Activated naive CD4-positive, alpha-beta T cell treated with anti-CD3 and anti-CD28 coated beads, Interleukin-2, amount 50 U/mL, for 72 hours (primary cell): ENCODE measurements at regions not wholly inside any gene's neighbourhood (a gene's known extent, or its start where the extent isn't known, plus 50 kb on each side); places are given as distances from the start of the nearest gene placed in this dataset.

Experiments
- ATAC-seq, 2 donors: fragments of 150-1000 bp; cut with Tn5 transposase; 2 replicates each; pipeline ENCODE4 v1.10.0; 2021; ENCODE audit warnings: mild to moderate bottlenecking in 2 of 2, moderate library complexity in 2 of 2
- DNase-seq, 2 donors: peaks; one replicate each; pipeline ENCODE4 v3.0.0; 2021 to 2022; ENCODE audit warnings: low spot score in 2 of 2
- H3K27ac Mint-ChIP-seq, 2 donors: one replicate each; pipeline ENCODE4 v1.8.0; 2022; ENCODE audit warnings: mild to moderate bottlenecking in 2 of 2, mixed read lengths in 2 of 2
- H3K36me3 Mint-ChIP-seq, 2 donors: one replicate each; pipeline ENCODE4 v1.8.0; 2022; ENCODE audit warnings: mixed read lengths in 2 of 2
- H3K9me3 Mint-ChIP-seq, 2 donors: one replicate each; pipeline ENCODE4 v1.8.0; 2022; ENCODE audit warnings: mixed read lengths in 2 of 2

DNA sequence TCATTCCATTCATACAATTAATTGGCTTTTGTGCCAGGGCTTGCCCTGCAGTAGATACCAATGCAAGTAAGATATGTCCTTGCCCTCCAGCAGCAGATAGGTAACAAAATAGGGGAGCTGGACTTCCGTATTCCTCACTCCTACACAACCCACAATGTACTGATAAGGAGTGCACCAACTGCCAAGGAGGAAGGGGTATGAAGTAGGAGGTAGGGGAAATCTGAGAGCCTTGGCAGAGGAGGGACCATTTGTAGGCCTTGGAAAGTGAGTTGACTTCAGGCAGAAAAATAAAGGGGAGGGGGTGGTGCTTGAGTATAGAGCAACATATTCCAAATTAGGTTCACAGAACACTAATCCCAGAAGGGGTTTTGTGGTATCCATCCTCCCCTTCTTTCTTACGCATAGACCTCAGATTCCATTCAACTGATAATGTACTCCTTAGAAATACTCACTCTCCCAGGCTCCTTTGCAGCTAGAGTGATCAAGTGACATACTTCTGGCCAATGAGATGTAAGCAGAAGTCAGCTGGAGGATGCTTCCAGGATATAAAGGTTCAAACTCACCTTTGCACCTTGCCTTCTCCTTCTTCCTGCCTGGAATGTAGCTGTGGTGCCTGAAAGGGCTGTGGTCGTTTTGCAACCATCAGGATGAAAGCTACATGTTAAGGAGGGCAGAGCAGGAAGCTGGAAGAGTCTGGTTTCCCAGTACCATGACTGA lies 127.1 kb upstream of the SMAD3 start:
- Mint-ChIP-seq H3K27ac (no peak overlapping the region), H3K36me3 (peaks cover 5 to 14% of the 10 kb centered on the region in 2 donors), H3K9me3 (peaks cover 4 to 17% of the 10 kb centered on the region in 2 donors)
- no peak for ATAC-seq
- peak in 1 of 2 donors; percentile 3 for DNase-seq

GRCh38 chr15:66939016-66939415 lies 126.4 kb upstream of the SMAD3 start:
- no peak for DNase-seq
- no peak for ATAC-seq
- H3K9me3 Mint-ChIP-seq, result peaks cover 4 to 17% of the 10 kb centered on the region in 2 donors
- H3K36me3 Mint-ChIP-seq, result peaks cover 5 to 7% of the 10 kb centered on the region in 2 donors
- no peak overlapping the region for H3K27ac Mint-ChIP-seq

DNA sequence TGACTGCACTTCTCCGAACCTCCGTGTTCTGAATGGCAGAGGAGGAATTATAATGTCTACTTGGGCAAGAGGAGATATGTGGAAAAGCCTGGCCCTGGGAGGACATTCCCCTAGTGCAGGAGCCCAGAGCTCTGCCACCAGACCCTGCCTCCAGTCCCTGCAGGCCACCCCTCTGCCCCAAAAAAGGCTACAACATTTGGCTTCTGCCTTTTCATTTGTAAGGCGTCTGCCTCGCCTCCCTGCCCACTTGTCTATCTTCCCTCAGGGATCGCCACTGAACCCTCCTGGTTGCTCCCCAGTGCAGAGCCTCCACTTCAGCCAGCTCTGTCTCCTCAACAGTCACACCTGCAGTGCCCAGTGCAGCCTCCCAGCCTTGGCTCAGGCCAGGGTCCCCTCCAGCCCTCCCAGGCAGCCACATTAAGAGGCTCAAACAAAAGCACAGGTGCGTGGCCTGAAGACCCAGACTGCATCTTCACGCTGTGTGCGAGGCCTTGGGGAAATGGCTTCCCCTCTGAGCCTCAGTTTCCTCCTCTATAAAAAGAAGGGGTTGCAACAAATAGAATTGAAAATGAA lies 125.9 kb upstream of the SMAD3 start:
- Mint-ChIP-seq H3K9me3 (peaks cover under 1 to 13% of the 10 kb centered on the region in 2 donors), H3K36me3 (peaks cover 2% of the 10 kb centered on the region in 2 donors), H3K27ac (peak overlapping the region in 1 of 2 donors; percentile 40)
- DNase-seq (no peak), ATAC-seq (no peak)

DNA sequence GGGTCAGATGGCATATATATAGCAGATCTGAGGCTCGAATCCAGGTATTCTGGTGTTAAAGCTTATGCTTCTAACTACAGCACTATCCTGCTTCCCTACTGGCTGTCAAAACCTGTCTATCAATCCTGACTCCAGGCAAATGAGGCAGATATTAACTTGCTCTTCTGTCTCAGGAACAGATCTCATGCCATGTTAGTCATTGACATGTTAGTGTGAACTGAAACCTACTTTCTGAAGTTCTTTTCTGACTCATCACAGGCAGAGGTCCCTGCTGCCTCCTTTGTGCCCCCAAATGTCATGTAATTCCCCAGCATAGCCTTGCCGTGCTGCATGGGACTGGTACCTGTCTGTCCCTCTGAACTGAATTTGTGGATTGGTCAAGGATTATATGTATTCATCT lies 125.0 kb upstream of the SMAD3 start:
- peak overlapping the region in 1 of 2 donors; percentile 5 for H3K27ac Mint-ChIP-seq
- H3K9me3 Mint-ChIP-seq, result peaks cover 0 to 12% of the 10 kb centered on the region in 2 donors
- no peaks in the 10 kb centered on the region for H3K36me3 Mint-ChIP-seq
- ATAC-seq (peak; percentile 87 to 97), DNase-seq (peak in 1 of 2 donors; percentile 44)

- ATAC-seq, result no peak
Measured at GRCh38 chr15:66941108-66941711, 124.2 kb upstream of the SMAD3 start.

GRCh38 chr15:66941791-66942190 lies 123.6 kb upstream of the SMAD3 start:
- DNase-seq (no peak), ATAC-seq (no peak)
- Mint-ChIP-seq H3K9me3 (peaks cover 0 to 4% of the 10 kb centered on the region in 2 donors), H3K36me3 (no peaks in the 10 kb centered on the region), H3K27ac (no peak overlapping the region)

More at GRCh38 chr15:66941108-66941711, 124.2 kb upstream of the SMAD3 start:
- Mint-ChIP-seq H3K9me3 (peaks cover 0 to 7% of the 10 kb centered on the region in 2 donors), H3K27ac (peak overlapping the region in 1 of 2 donors; percentile 60), H3K36me3 (no peaks in the 10 kb centered on the region)
- DNase-seq, result peak in 1 of 2 donors; percentile 16

DNA sequence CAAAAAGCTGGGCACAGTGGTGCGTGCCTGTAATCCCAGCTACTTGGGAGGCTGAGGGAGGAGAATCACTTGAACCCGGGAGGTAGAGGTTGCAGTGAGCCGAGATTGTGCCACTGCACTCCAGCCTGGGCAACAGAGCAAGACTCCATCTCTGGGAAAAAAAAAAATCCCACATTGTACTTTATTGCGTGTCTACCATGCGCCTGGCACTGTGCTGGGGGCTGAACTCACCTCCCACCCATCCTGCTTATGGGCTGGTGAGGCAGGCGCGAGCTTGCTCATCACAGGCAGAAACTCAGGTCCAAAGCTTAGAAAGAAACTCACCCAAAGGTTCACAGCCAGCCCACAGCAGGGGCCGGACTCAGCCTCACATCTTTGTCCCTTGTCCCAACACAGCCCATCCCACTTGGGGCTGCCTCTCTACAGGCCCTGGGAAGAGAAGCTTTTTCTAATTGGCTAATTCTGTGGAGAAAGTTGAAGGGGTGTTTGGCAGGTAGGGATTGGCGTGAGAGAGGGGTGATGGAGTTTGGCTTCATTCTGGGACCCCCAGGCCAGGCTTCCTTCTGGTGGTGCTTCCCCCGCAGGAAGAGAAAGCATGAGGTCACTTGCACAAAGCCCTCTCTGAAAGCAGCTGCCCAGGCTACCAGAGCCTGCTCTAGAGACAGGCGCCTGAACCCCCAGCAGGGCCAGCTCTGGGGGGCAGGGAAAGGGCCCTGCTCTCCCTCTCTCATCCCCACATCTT lies 122.6 kb upstream of the SMAD3 start:
- Mint-ChIP-seq H3K36me3 (no peaks in the 10 kb centered on the region), H3K27ac (no peak overlapping the region), H3K9me3 (no peaks in the 10 kb centered on the region)
- DNase-seq, result peak in 1 of 2 donors; percentile 44
- ATAC-seq, result no peak

DNA sequence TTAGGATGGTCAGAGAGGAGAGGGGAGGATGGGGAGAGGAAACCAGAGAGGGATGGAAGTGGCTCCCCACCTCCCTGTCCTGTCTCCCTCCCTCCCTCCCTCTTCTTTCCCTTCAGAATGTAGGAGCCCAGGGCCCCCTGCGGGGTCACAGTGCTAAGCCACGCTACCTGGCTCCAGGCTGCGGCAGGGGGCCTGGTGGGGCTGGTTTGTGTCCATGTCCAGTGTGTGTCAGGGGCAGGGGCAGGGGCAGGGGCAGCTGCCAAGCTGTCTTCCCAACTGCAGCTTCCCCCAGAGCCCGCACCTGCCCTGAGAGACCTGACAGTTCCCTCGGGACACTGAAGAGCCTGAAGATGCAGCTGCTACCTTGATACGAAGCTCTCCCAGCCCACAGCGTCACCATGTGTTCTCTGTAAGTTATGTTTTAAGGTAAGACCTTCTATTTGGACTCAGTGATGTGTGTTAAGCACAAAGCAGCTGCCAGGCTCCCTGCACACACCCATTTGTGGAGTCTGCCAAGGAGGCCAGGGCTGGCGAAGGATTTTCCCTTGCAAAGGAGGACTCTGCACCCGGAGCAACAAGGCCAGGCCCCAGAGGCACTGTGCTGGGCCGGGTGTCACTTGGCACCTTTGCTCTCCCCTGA lies 121.8 kb upstream of the SMAD3 start:
- Mint-ChIP-seq H3K27ac (no peak overlapping the region), H3K36me3 (no peaks in the 10 kb centered on the region), H3K9me3 (no peaks in the 10 kb centered on the region)
- ATAC-seq, result no peak
- DNase-seq, result peak in 1 of 2 donors; percentile 14

DNA sequence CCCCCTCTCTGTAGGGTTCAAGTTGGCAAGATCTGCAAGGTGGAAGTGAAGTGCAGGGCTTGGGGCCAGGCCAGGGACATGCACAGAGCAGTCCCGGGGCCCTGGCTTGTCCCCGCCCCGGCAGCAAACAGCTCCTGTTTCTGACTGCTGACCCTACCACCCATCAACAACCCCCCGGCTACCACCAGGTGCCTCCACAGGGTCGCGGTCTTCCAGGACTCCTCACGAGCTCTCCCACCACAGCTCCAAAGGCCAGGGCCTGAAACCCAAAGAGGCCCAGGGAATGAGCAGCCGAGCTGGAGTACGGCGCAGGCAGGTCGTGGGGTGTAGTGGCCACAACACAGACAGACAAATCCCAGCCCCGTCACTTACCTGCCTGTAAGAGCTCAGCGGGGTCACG lies 121.3 kb upstream of the SMAD3 start:
- no peak for ATAC-seq
- Mint-ChIP-seq H3K36me3 (no peaks in the 10 kb centered on the region), H3K27ac (no peak overlapping the region)

DNA sequence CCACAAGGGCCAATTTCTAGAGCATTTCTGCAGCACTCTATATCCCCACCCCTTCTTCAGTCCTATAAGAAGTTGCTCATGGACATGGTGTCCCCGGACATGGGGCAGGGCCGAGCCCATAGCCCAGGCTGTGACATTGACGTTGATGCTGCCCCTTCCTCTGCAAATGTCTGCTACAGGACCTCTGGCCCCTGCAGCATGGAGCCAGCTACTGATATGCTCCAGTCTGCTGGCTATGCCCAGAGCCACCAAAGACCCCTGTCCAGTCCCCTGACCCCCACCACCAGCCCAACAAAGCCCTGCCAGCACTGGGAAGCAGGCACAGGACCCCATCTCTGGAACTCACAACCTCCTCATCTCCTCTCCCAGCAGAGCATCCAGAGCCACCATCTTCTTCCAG lies 120.1 kb upstream of the SMAD3 start:
- Mint-ChIP-seq H3K27ac (peak overlapping the region in 1 of 2 donors; percentile 16), H3K36me3 (no peaks in the 10 kb centered on the region), H3K9me3 (no peaks in the 10 kb centered on the region)
- ATAC-seq (no peak), DNase-seq (peak in 1 of 2 donors; percentile 38)

More for the DNA sequence above, 121.3 kb upstream of the SMAD3 start:
- peak in 1 of 2 donors; percentile 49 for DNase-seq
- H3K9me3 Mint-ChIP-seq, result no peaks in the 10 kb centered on the region

DNA sequence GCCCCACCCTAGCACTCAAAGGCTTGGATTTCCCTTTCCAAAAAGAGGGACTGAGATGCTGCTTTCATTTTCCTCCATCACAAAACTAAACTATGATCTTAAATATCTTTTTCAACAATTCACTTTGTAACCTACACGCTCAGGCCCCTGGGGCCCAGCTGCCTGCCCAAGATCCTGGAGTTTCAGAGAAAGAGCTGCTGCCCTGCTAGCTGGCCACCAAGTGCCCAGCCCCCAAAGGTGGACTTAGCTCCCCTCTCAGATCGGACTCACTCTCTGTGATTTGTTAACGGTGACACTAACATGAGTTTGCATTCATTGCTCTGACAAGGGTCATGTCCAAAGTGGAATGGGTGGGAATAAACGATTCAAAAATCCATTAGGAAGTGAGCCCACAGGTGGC lies 119.6 kb upstream of the SMAD3 start:
- H3K9me3 Mint-ChIP-seq, result no peaks in the 10 kb centered on the region
- ATAC-seq, result no peak
- DNase-seq, result no peak
- H3K36me3 Mint-ChIP-seq, result no peaks in the 10 kb centered on the region
- peak overlapping the region in 1 of 2 donors; percentile 16 for H3K27ac Mint-ChIP-seq

DNA sequence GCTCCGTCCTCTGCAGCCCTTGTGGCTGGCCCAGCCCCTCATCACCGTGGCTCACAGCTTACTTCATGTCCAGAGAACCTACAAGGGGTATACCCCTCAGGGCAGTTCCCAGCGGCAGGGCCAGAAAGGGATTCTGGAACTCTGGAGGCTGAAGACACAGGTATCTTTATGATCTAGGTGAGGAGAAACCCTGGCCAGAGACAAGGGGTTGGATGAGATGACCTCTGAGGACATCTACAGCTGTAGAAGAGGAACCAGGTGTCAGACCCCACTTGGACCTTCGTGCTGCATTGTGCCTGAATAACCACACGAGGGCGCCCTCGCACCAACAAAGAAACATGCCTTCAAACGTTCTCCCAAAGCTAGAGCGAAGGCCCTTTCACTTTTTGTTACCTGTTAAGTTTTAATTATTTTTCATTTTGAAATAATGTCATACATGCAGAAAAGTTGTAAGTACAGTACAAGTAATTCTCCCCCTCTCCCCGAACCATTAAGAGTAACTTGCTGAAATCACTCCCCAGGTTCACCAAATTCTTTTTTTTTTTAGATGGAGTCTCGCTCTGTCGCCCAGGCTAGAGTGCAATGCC lies 118.7 kb upstream of the SMAD3 start:
- ATAC-seq (peak; percentile 73 to 78), DNase-seq (peak; percentile 72 to 80)
- no peaks in the 10 kb centered on the region for H3K9me3 Mint-ChIP-seq
- H3K36me3 Mint-ChIP-seq, result no peaks in the 10 kb centered on the region
- H3K27ac Mint-ChIP-seq, result no peak overlapping the region

- Mint-ChIP-seq H3K36me3 (no peaks in the 10 kb centered on the region), H3K27ac (no peak overlapping the region), H3K9me3 (no peaks in the 10 kb centered on the region)
- ATAC-seq, result no peak
- DNase-seq, result no peak
Measured at GRCh38 chr15:66947471-66947870, 117.9 kb upstream of the SMAD3 start.

DNA sequence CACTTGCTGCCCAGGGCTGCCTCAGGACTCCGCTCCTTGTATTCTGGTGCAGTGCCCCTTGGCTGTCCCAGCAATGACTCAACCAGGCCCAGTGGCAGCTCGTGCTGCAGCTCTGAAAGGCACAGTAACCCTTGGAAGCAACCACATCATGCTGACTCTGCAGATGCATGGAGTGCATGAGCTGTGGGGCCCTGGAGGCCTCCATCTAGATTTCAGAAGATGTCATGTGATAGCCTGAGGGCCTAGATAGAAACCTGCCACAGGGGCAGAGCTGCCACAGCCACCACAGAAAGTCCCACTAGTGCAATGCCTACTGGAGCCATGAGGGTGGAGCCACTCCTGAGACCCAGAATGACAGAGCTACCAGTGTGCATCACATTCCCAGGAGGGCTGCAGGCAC lies 117.1 kb upstream of the SMAD3 start:
- DNase-seq (no peak), ATAC-seq (peak; percentile 46 to 63)
- no peak overlapping the region for H3K27ac Mint-ChIP-seq
- H3K36me3 Mint-ChIP-seq, result no peaks in the 10 kb centered on the region
- no peaks in the 10 kb centered on the region for H3K9me3 Mint-ChIP-seq

DNA sequence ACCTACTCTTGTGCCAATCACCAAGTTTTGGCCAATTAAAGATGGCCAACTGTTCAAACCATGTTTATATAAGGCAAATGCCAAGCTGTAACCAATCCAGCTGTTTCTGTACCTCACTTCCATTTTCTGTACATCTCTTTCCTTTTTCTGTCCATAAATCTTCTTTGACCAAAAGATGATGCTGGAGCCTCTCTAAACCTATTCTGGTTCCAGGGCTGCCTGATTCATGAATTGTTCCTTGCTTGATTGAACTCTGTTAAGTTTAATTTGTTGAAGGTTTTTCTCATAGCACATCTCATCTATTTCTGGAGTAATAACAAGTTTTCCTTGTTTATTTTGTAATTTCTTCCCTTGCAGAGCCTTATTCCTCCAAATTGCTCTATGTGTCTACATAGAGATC lies 115.3 kb upstream of the SMAD3 start:
- Mint-ChIP-seq H3K9me3 (no peaks in the 10 kb centered on the region), H3K36me3 (no peaks in the 10 kb centered on the region), H3K27ac (no peak overlapping the region)
- DNase-seq, result no peak
- ATAC-seq, result no peak
